Posterior vena cava (tissue), 2 donors: ENCODE measurements at regions not wholly inside any gene's neighbourhood (a gene's known extent, or its start where the extent isn't known, plus 50 kb on each side); places are given as distances from the start of the nearest gene placed in this dataset.

Experiments used
- DNase-seq: peaks from one replicate; pipeline ENCODE4 v3.0.0-alpha.2; 2020; ENCODE audit warnings: low spot score
- intact Hi-C, 2 donors: fragments of 100-400 bp; cut with DNase I; formaldehyde crosslinking; loops; one replicate each; pipeline versions ENCODE4 v1.14.1 to v1.14.2; 2022 to 2023
- donor health status: DM: yes; HTN: yes; CAD: no.
- donor health status: DM: yes; HTN: yes; CAD: no.

DNA sequence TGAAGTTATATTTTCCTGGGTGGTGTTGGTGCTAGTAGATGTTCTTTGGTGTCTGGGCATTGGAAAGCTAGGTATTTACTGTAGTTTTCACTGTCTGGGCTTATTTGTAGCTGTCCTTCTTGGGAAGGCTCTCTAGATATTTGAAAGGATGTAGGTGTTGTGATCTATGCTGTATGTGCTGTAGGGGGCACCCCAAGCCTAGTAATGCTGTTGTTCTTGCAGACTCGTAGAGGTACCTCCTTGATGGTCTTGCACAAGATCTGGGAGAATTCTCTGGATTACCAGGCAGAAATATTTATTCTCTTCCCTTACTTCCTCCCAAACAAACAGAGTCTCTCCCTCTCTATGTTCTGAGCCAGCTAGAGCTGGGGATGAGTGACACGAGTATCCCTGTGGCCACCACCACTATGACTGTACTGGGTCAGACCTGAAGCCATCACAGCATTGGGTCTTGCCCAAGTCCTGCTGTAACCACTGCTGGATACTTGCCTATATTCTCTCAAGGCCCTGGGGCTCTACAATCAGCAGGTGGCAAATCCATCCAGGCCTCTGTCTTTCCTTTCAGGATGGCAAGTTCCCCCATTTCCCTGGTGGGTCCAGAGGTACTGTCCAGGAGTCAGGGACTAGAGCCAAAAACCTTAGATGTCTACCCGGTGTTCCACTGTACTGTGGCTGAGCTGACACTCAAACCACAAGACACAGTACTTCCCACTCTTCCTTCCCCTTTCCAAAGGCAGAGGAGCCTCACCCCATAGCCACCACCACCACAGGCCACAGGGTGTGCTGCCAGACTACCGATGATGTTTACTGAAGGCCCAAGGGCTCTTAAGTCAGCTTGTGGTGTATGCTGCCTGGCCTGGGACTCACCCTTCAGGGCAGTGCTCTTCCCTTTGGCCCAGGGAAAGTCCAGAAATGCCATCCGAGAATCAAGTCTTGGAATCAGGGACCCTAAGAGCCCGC lies 195.2 kb upstream of the DPPA4 start:
- no peak for DNase-seq
- intact Hi-C loops = no loop called here

DNA sequence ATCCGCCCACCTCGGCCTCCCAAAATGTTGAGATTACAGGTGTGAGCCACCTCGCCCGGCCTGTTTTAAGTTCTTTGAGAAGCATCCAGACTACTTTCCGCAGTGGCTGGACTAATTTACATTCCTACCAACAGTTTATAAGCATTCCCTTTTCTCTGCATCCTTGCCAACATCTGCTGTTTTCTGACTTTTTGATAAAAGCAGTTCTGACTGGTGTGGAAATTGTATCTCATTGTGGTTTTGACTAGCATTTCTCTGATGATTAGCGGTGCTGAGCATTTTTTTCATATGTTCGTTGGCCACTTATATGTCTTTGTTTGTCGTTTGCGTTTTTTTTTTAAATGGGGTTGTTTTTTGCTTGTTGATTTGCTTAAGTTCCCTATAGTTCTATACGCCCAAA lies 208.4 kb upstream of the DPPA4 start:
- intact Hi-C loops = no loop called here
- DNase-seq = no peak

DNA sequence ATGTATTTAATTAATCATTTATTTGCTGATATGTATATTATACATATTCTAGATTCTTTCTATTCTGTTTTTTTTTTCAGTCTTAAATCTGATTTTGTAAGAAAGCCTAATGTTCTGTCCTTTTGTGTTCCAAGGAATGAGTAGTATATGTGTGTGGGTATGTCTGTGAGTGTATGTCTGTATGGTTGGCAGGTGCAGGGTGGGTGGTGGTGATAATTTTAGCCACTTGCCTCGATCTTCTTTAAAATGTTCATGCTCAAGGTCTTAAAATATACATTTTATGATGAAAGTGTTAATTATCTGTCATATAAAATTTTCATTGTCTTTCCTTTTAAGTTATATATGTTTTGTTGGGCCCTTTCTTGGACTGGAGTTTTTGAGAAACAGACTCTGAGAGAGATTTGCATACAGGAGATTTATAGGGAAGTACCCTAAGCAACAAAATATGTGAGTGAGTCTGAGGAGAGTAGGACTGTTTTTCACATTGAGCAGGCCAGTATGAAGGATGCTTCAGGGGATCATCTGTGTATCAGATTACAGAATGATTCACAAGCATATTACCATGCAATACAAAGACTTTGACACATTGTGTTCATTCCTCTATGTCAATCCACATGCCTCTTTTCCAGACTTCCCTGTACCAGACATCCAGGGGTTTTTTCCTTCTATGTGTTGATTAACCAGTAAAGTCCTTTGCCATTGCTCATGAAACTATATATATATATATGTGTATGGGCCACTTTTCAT lies 211.0 kb upstream of the DPPA4 start:
- intact Hi-C loops = no loop called here
- DNase-seq = no peak

DNA sequence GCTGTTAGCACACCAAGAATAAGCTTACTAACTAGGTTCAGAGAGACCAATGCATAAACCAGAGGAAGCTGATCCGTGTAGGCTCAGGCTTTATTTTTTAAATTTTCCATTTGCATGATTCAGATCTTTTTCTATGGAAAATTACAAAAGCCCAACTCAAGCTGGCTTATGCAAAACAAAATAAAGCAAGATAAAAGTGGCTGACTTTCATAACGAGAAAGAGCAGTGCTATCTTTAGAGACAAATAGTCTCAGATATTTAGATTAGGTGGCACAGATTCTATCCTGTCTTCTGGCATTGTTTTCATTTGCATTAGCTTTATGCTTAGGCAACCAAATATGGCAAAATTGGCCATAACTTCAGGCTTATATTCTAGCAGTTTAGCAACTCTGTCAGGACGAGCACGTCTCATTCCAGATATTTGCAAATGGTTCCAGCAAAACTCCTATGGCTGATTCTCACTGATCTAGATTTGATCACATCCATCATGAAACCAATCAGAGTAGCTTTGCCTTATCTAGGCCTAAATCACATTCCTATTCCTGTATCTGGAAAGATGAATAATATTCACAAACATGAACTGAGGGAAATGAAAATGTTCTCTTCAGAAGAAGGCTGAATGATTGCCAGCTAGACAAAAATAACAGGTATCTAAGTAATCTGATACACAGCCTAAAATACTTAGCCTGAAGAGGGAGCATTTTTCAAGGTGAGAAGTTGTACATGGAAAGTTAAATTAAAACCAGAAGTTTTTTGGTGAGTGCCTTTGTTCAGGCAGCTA lies 216.4 kb upstream of the DPPA4 start:
- intact Hi-C loops = no loop called here
- no peak for DNase-seq

DNA sequence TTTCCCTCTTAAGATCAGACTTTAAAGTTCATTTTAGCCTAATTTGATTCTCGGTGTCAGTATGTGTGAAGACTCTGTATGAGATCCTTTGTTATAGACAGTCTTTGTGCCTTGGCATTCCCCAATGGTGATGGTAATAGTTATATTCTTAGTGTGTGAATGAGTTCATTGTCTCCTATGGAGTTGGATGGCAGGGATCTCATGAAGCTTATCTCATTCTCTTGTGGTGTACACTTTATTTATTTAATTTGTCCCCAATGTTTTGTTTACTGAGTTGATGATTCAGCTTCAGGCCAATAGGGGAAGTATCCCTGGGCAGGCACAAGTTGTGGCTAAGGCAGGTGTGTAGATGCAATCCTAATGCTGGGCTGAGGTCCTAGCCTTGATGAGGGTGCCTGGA lies 222.0 kb upstream of the DPPA4 start:
- no peak for DNase-seq
- intact Hi-C loops = no loop called here

DNA sequence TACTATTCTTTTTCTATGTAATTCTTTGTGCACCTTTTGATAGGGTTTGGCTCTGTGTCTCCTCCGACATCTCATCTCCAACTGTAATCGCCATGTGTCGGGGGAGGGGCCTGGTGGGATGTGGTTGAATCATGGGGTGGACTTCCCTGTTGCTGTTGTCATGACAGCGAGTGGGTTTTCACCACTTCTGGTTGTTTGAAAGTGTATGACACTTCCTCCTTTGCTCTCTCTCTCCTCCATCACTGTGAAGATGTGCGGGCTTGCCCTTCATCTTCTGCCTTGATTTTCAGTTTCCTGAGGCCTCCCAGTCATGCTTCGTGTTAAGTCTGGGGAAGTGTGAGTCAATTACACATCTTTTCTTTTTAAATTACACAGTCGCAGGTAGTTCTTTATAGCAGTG lies 225.8 kb upstream of the DPPA4 start:
- DNase-seq = no peak
- intact Hi-C loops = no loop called here

DNA sequence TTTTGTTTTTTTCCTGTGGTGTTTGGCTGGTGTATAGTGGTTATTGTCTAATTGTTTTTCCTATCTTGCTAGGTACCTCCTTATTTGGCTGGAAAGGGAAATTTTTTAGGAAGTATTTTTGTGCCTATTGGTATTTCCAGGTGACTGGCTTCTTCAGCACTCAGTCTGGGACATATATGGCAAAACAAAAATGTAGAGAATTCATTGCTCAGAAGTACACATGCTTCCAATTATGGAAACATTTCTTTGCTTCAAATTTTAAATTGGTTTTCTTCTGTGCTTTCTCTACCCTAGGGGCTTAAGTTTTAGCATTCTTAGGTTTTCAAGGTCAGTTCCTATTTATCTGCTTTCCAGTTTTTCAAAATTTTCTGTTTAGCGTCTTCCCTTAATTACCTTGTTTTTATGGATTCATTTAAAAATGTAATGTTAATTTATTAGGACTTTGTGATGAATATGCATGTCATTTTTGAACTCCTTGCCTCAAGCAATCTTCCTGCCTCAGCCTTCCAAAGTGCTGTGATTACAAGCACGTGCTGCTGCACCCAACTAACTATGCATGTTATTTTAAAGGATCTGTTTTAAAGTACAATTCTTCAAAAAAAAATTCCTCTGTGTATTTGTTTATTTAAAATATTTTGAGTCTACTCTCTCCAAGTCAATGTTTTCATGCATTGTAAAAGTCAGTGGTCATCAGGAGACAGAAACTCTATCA lies 231.9 kb upstream of the DPPA4 start:
- DNase-seq = no peak
- intact Hi-C loops = no loop called here

DNA sequence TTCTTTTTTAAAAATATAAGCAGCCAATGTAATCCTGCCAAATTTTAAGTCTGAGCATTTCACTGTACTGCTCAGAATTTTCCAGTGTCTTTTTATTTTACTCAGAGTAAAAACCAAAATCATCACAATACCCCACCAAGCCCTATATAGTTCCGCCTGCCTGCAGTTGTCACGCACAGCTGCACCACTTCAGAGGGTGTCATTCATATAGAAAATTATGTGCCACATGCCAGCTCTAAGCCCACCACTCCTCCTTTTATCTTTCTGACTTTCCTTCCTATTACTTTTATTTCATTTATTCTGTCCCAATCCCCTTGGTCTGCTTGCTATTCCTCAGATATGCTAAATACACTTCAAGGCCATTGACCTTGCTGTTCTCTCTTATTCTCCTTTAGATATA lies 233.1 kb upstream of the DPPA4 start:
- intact Hi-C loops = no loop called here
- no peak for DNase-seq

DNA sequence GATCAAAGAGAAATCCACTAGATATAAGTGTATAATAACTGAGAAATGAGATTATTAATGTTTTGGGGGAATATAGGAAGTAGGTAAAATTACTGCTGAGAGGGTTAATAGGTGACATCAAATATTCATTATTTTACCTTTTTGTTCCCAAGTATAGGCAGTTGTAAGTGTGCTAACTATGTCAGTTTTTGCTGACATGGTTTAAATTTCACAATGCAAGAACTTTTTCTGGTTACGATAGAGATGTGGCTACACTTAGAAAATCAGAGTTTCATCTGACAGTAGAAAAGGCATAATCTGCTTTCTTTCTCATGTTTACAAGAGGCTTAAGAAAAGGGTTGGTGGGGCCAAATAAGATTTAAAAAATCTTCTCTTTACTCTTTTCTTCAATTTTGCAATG lies 235.0 kb upstream of the DPPA4 start:
- intact Hi-C loops = no loop called here
- DNase-seq = no peak

DNA sequence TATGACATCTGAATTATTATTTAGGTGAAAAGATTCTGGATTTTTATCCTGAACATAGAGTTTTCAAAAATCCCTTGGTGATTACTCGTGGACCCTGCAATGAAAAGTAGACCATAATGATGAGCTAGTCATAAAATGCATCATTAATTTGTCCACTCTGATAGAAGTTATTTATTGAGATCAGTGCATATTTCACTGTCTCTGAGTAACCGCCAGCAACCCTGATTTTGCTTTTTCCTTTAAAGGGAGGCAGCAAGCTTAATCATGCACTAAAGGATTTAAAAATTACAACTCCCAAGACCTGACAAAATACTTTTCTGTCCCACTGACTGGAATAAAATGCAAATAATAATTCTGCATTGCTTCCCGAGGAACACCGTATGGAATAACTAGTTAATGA lies 259.6 kb upstream of the DPPA4 start:
- no peak for DNase-seq
- intact Hi-C loops = no loop called here

DNA sequence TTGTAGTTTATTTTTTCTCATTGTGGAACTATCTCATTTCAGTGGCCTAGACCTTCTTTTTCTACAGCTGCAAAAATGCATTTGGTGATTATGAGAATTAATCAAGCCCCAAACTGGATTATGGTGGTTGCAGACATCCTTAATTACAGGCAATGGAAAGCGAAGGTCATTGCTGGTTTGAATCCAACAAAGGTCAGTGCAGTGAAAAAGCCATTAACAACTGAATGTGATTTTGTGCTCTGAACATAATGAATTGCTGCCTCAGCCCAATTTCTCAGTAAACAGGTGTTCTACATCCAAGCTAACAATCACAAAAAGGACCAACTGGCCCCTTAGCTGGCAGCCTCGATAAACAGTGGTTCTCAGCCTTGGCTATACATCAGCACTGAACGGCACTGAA lies 260.1 kb upstream of the DPPA4 start:
- DNase-seq = no peak
- intact Hi-C loops = no loop called here

DNA sequence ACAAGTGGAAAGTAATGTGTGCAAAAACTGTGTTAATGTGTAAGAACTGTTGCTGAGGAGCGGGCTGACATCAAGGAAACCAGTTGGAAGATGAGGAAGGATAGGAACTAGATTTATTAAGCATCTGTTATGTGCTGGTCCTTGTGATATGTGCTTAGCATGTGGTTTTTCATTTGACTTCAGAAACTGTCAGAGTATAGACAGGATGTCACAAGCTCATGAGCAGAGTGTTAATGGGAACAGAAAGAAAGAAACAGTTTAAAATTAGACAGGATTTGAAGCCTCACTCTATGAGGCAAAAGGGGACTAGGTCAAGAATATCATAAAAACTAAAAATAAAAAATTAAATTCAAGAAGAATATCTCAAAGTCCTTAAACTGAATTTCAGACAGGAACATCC lies 270.6 kb upstream of the DPPA4 start:
- no peak for DNase-seq
- intact Hi-C loops = no loop called here

DNA sequence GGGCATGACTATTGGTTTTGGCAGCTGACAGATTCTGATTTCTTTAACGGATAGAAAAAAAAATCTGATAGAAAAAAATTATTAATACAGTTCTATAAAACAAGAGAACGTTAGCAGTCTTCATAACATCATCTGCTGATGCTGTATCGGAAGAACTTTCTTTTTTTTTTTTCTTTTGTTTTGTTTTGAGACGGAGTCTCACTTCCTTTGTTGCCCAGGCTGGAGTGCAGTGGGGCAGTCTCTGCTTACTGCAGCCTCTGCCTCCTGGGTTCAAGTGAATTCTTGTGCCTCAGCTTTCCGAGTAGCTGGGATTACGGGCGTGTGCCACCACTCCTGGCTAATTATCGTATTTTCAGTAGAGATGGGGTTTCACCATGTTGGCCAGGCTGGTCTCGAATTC lies 271.2 kb upstream of the DPPA4 start:
- intact Hi-C loops = no loop called here

DNA sequence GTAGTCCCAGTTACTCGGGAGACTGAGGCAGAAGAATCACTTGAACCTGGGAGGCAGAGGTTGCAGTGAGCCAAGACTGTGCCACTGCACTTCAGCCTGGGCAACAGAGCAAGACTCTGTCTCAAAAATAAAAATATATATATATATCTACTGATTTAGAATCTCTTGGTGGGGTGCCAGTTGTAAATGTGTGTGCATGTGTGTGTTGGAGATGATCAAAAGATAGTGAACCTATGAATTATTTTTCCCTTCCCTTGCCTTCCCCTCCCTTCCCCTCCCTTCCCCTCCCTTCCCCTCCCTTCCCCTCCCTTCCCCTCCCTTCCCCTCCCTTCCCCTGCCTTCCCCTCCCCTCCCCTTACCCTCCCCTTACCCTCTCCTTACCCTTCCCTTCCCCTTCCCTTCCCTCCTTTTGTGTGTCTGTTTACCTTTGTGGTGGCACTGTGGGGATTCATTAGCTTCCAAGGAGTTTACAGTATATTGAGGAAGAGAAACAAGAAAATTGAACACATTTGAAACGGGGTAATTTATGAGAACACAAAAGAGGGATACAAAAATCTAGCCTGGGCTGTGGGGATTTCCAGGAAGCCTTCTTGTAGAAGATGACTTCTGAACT lies 281.5 kb upstream of the DPPA4 start:
- intact Hi-C loops = no loop called here
- DNase-seq = no peak

More for the DNA sequence above, 271.2 kb upstream of the DPPA4 start:
- no peak for DNase-seq

DNA sequence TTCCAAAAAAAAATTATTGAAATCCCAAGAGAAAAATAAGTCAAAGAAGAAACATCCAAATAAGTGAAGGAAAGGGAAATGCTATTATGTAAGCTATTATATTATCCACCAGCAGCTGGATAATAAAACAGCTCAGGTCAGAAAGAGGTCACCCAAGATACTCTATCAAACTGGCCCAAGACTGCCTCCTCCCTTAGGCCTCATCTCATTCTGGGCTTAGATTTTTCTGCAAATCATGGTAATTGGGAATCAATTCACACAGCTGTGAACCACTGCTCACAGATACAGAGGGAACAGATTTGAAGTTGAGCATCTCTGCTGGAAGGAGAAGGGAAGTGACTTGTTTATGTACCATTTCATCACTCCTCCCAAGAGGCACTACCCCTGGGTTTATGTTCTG lies 294.6 kb upstream of the DPPA4 start:
- intact Hi-C loops = no loop called here
- DNase-seq = no peak

DNA sequence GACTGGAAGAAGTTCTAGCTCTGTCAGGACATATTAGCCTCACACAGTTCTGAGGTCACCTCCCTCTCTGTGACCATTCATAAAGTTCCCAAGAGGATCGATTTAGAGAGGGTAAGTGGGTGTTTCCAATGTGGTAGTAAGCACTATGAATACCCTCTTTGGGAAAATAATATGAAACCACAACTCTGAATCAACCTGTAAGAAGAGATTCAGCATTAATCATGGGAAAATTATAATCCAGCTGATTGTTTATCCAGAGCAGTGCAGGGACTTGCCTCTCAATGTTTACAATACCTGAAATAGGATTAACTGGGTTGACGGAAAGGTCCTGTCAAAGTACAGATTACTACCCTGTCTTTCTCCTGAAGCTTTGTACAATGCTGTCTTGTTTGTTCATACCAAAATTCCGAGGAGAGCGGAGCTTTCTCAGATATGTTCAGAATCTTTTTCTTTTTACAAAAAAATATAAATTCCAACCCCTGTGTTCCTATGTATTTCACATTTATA lies 302.9 kb upstream of the DPPA4 start:
- intact Hi-C loops = no loop called here

DNA sequence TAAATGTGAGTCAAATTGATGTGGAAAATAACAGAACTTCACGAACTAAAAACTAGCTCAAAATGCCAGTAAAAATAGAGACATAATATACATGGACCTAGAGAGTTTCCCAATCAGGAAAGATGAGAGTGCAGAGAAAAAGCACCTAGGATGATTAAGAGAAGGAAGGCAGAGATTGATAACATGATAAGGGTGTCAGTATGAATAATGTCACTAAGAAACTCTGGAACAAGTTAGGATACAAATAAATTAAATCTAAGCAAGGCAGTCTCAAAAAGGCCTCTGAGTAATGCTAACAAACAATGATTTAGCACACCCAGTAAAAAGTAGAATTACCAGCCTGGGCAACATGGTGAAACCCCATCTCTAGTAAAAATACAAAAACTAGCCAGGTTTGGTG lies 304.7 kb upstream of the DPPA4 start:
- intact Hi-C loops = no loop called here

More for the DNA sequence above, 302.9 kb upstream of the DPPA4 start:
- DNase-seq = no peak

DNA sequence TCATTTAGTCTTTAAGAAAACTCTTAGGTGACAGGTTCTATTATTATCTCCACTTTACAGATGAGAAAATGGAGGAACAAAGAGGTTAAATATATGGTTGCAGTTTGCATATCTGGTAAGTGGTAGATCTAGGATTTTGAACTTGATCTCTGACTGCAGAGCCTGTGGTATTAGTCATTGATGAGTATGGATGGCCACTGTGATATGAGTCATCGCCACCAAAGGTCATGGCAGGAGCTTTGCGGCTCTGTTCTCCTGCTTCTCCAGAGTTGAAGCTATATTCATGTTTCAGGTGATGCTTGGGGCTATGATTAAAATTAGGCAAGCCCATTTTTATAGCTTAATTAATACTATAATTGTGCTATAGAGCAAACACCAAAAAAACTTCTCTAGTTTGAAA lies 306.2 kb upstream of the DPPA4 start:
- DNase-seq = no peak
- intact Hi-C loops = no loop called here

More for the DNA sequence above, 304.7 kb upstream of the DPPA4 start:
- DNase-seq = no peak

DNA sequence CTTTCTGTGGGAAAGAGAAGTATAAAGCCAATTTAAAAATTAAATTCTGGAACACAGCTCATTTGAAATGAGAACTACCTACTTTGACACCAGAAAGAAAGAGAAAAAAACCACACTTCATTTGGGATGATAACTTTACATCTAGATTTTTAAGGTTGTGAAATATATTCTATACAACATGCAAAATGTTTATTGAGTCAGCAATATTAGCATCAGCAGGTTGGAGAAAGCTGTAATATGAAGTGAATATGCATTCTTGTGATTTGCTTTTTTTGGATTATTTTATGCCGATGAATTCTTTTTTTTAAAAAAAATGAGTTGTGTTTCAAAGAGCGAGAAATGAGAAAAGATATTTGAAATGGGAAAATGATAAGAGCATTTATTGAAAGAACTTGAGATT lies 307.0 kb upstream of the DPPA4 start:
- intact Hi-C loops = no loop called here
- no peak for DNase-seq
